Lung (tissue), 11 donors: ENCODE measurements at regions not wholly inside any gene's neighbourhood (a gene's known extent, or its start where the extent isn't known, plus 50 kb on each side); places are given as distances from the start of the nearest gene placed in this dataset.
A peak's percentile ranks its signal among the peaks of the same experiment; 100 is the strongest.

ENCODE experiments used
- ATAC-seq: fragments of 200-7000 bp; cut with Tn5 transposase; one replicate; pipeline ENCODE4 v1.9.1; 2020; ENCODE audit warnings: moderate number of reproducible peaks; ENCODE audit not compliant: insufficient read depth, low FRiP score
- DNase-seq, 3 donors: peaks; one replicate each; pipeline ENCODE4 v3.0.0-alpha.2; 2013 to 2017
- H3K27ac ChIP-seq, 2 donors: one replicate each; pipeline ENCODE4 v1.5.1; 2013; ENCODE audit warnings: mild to moderate bottlenecking in 2 of 2, moderate library complexity in 2 of 2, control low read depth in 1 of 2, inconsistent platforms in 1 of 2, low read depth in 1 of 2, low read length in 1 of 2
- H3K27me3 ChIP-seq, 3 donors: one replicate each; pipeline ENCODE4 v1.5.1; 2013; ENCODE audit warnings: low read length in 2 of 3; ENCODE audit not compliant: control insufficient read depth in 3 of 3, insufficient read depth in 3 of 3
- H3K36me3 ChIP-seq, 4 donors: one replicate each; pipeline ENCODE4 v1.5.1; 2013; ENCODE audit warnings: low read length in 4 of 4, mild to moderate bottlenecking in 1 of 4, moderate library complexity in 1 of 4; ENCODE audit not compliant: control insufficient read depth in 4 of 4, insufficient read depth in 4 of 4
- H3K4me1 ChIP-seq, 5 donors: one replicate each; pipeline ENCODE4 v1.5.1; 2013; ENCODE audit warnings: low read length in 5 of 5, mild to moderate bottlenecking in 2 of 5, moderate library complexity in 1 of 5; ENCODE audit not compliant: control insufficient read depth in 5 of 5, insufficient read depth in 5 of 5
- H3K4me3 ChIP-seq: one replicate; pipeline ENCODE4 v1.5.1; 2013; ENCODE audit warnings: mild to moderate bottlenecking, control low read depth, moderate library complexity
- H3K9ac ChIP-seq, 2 donors: one replicate each; pipeline ENCODE4 v1.5.1; 2013; ENCODE audit warnings: low read length in 2 of 2, control low read depth in 1 of 2; ENCODE audit not compliant: insufficient read depth in 1 of 2
- H3K9me3 ChIP-seq, 4 donors: one replicate each; pipeline ENCODE4 v1.5.1; 2013; ENCODE audit warnings: low read length in 3 of 4, mild to moderate bottlenecking in 1 of 4, moderate library complexity in 1 of 4; ENCODE audit not compliant: control insufficient read depth in 4 of 4, insufficient read depth in 3 of 4
- WGBS, 2 donors: extraction: QIAGEN DNeasy Blood & Tissue Kit; methylation state at CpG; one replicate each; pipeline ENCODE4 v1.1.7; 2013; 5-methylcytosine and 5-hydroxymethylcytosine counted together
- TF ChIP-seq, protein P1 (sequence below): IDR thresholded peaks from 2 replicates; pipeline ENCODE4 v1.5.1; 2012; ENCODE audit warnings: mild to moderate bottlenecking; ENCODE audit errors: control extremely low read depth, extremely low read depth
- donor health status: control.
- donor health status: control.
- donor health status: Bipolar disorder and iron deficiency.
- donor health status: healthy.
- donor health status: DM: yes; HTN: yes; CAD: no.

GRCh38 chr2:40548521-40548920, 96.6 kb upstream of the SLC8A1 start:
- Histone ChIP-seq H3K9me3 (no peaks in the 10 kb centered on the region), H3K36me3 (peaks cover 0 to 2% (median 0%) of the 10 kb centered on the region in 4 donors), H3K27me3 (no peaks in the 10 kb centered on the region), H3K27ac (no peak overlapping the region), H3K9ac (no peak overlapping the region), H3K4me1 (peaks cover 0 to 9% (median 0%) of the 10 kb centered on the region in 5 donors), H3K4me3 (no peak overlapping the region)
- ATAC-seq: no peak
- 93 to 100% methylated on average over 1 of the region's 1 CpG for WGBS, 2 donors
- TF ChIP-seq, protein P1, sequence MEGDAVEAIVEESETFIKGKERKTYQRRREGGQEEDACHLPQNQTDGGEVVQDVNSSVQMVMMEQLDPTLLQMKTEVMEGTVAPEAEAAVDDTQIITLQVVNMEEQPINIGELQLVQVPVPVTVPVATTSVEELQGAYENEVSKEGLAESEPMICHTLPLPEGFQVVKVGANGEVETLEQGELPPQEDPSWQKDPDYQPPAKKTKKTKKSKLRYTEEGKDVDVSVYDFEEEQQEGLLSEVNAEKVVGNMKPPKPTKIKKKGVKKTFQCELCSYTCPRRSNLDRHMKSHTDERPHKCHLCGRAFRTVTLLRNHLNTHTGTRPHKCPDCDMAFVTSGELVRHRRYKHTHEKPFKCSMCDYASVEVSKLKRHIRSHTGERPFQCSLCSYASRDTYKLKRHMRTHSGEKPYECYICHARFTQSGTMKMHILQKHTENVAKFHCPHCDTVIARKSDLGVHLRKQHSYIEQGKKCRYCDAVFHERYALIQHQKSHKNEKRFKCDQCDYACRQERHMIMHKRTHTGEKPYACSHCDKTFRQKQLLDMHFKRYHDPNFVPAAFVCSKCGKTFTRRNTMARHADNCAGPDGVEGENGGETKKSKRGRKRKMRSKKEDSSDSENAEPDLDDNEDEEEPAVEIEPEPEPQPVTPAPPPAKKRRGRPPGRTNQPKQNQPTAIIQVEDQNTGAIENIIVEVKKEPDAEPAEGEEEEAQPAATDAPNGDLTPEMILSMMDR: no peak
- no peak for DNase-seq

GRCh38 chr2:40550085-40550484, 98.2 kb upstream of the SLC8A1 start:
- Histone ChIP-seq H3K9me3 (no peaks in the 10 kb centered on the region), H3K4me1 (peaks cover 0 to 9% (median 0%) of the 10 kb centered on the region in 5 donors), H3K27ac (no peak overlapping the region), H3K9ac (no peak overlapping the region), H3K36me3 (peaks cover 0 to 2% (median 0%) of the 10 kb centered on the region in 4 donors), H3K27me3 (peaks cover 0 to 4% (median 0%) of the 10 kb centered on the region in 3 donors), H3K4me3 (no peak overlapping the region)
- TF ChIP-seq, protein P1: no peak
- 95% methylated on average over 1 of the region's 1 CpG for WGBS, 2 donors
- no peak for ATAC-seq
- DNase-seq: no peak

DNA sequence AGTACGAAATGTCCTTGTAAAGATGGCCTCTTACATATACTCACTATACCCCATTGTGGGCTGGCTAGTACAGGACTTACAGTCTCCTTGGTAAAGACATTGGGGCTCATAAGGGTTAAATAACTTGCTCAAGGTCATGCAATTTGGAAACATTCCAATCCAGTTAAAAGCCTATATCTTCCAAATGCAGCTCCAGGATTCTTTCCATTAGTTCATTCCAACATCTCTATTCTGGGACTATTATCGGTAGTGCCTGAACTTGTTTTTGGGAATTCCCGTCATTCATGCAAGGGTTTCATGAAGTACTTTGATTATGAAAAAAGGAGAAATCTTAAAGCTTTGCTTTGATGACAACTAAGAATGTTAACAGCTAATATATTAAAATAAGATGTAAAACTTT, 99.2 kb upstream of the SLC8A1 start:
- DNase-seq: no peak
- Histone ChIP-seq H3K27me3 (peaks cover 0 to 4% (median 0%) of the 10 kb centered on the region in 3 donors), H3K36me3 (no peaks in the 10 kb centered on the region), H3K9ac (no peak overlapping the region), H3K9me3 (no peaks in the 10 kb centered on the region), H3K4me1 (peaks cover 0 to 9% (median 0%) of the 10 kb centered on the region in 5 donors), H3K4me3 (no peak overlapping the region), H3K27ac (peak overlapping the region in 1 of 2 donors; percentile 41)
- 90 to 99% methylated on average over 3 of the region's 3 CpGs for WGBS, 2 donors
- ATAC-seq: no peak
- TF ChIP-seq, protein P1: no peak
